ENCODE measurements at regions not wholly inside any gene's neighbourhood (a gene's known extent, or its start where the extent isn't known, plus 50 kb on each side); places are given as distances from the start of the nearest gene placed in this dataset.

GRCh38 chr4:45663003-45663402, 460.9 kb downstream of the GABRG1 start:
- no peak overlapping the region for H3K4me3 ChIP-seq (ENCODE audit: low read length)
- DNase-seq (ENCODE audit: low read depth, low spot score) = no peak

GRCh38 chr4:45661893-45662292, 462.0 kb downstream of the GABRG1 start:
- H3K4me3 ChIP-seq (ENCODE audit: low read length) = no peak overlapping the region
- DNase-seq (ENCODE audit: low read depth, low spot score) = no peak

GRCh38 chr4:45650545-45650944, 473.3 kb downstream of the GABRG1 start:
- DNase-seq (ENCODE audit: low read depth, low spot score) = no peak
- no peak overlapping the region for H3K4me3 ChIP-seq (ENCODE audit: low read length)

- DNase-seq (ENCODE audit: low read depth, low spot score) = no peak
- no peak overlapping the region for H3K4me3 ChIP-seq (ENCODE audit: low read length)
These were observed 475.0 kb downstream of the GABRG1 start for GRCh38 chr4:45648846-45649245.

- DNase-seq (ENCODE audit: low read depth, low spot score) = no peak
- H3K4me3 ChIP-seq (ENCODE audit: low read length) = no peak overlapping the region
These were observed 476.0 kb downstream of the GABRG1 start for GRCh38 chr4:45647823-45648222.

- H3K4me3 ChIP-seq (ENCODE audit: low read length) = no peak overlapping the region
- no peak for DNase-seq (ENCODE audit: low read depth, low spot score)
These were observed 476.8 kb downstream of the GABRG1 start for GRCh38 chr4:45646885-45647590.

- H3K4me3 ChIP-seq (ENCODE audit: low read length) = no peak overlapping the region
- no peak for DNase-seq (ENCODE audit: low read depth, low spot score)
These were observed 483.6 kb downstream of the GABRG1 start for GRCh38 chr4:45640281-45640680.

- H3K4me3 ChIP-seq (ENCODE audit: low read length) = no peak overlapping the region
- DNase-seq (ENCODE audit: low read depth, low spot score) = no peak
These were observed 485.2 kb downstream of the GABRG1 start for GRCh38 chr4:45638641-45639040.

GRCh38 chr4:45636175-45636574, 487.7 kb downstream of the GABRG1 start:
- H3K4me3 ChIP-seq (ENCODE audit: low read length) = no peak overlapping the region
- DNase-seq (ENCODE audit: low read depth, low spot score) = no peak

GRCh38 chr4:45629717-45630116, 494.1 kb downstream of the GABRG1 start:
- H3K4me3 ChIP-seq (ENCODE audit: low read length) = no peak overlapping the region
- DNase-seq (ENCODE audit: low read depth, low spot score) = no peak

- DNase-seq (ENCODE audit: low read depth, low spot score) = no peak
- H3K4me3 ChIP-seq (ENCODE audit: low read length) = no peak overlapping the region
These were observed 501.9 kb downstream of the GABRG1 start for GRCh38 chr4:45621971-45622370.

GRCh38 chr4:45620808-45621207, 503.0 kb downstream of the GABRG1 start:
- no peak overlapping the region for H3K4me3 ChIP-seq (ENCODE audit: low read length)
- no peak for DNase-seq (ENCODE audit: low read depth, low spot score)

GRCh38 chr4:45596379-45597101, 527.3 kb downstream of the GABRG1 start:
- H3K4me3 ChIP-seq (ENCODE audit: low read length) = no peak overlapping the region
- no peak for DNase-seq (ENCODE audit: low read depth, low spot score)

- DNase-seq (ENCODE audit: low read depth, low spot score) = no peak
- H3K4me3 ChIP-seq (ENCODE audit: low read length) = no peak overlapping the region
These were observed 543.5 kb downstream of the GABRG1 start for GRCh38 chr4:45580334-45580733.

- H3K4me3 ChIP-seq (ENCODE audit: low read length) = no peak overlapping the region
- no peak for DNase-seq (ENCODE audit: low read depth, low spot score)
These were observed 545.0 kb downstream of the GABRG1 start for GRCh38 chr4:45578874-45579273.

- no peak for DNase-seq (ENCODE audit: low read depth, low spot score)
- H3K4me3 ChIP-seq (ENCODE audit: low read length) = no peak overlapping the region
These were observed 547.6 kb downstream of the GABRG1 start for GRCh38 chr4:45576275-45576674.

- no peak for DNase-seq (ENCODE audit: low read depth, low spot score)
These were observed 554.2 kb downstream of the GABRG1 start for GRCh38 chr4:45569619-45570018.

GRCh38 chr4:45568694-45569093, 555.2 kb downstream of the GABRG1 start:
- H3K4me3 ChIP-seq (ENCODE audit: low read length) = no peak overlapping the region
- DNase-seq (ENCODE audit: low read depth, low spot score) = no peak

More at GRCh38 chr4:45569619-45570018, 554.2 kb downstream of the GABRG1 start:
- H3K4me3 ChIP-seq (ENCODE audit: low read length) = no peak overlapping the region

GRCh38 chr4:45566896-45567603, 556.8 kb downstream of the GABRG1 start:
- H3K4me3 ChIP-seq (ENCODE audit: low read length) = no peak overlapping the region
- no peak for DNase-seq (ENCODE audit: low read depth, low spot score)

GRCh38 chr4:45554423-45554822, 569.4 kb downstream of the GABRG1 start:
- DNase-seq (ENCODE audit: low read depth, low spot score) = no peak

More at GRCh38 chr4:45554423-45554822, 569.4 kb downstream of the GABRG1 start:
- H3K4me3 ChIP-seq (ENCODE audit: low read length) = no peak overlapping the region
